GM18868 (cell line): ENCODE measurements at regions not wholly inside any gene's neighbourhood (a gene's known extent, or its start where the extent isn't known, plus 50 kb on each side); places are given as distances from the start of the nearest gene placed in this dataset.
"Not testable (repeated sequence)": the region's sequence is repeated elsewhere in the genome, so short reads cannot be mapped to it uniquely, and the experiment has no call there.

Experiments used
- ATAC-seq: cut with Tn5 transposase; IDR thresholded peaks from one replicate; pipeline ENCODE4 v1.9.1; 2021; ENCODE audit warnings: mild to moderate bottlenecking, moderate library complexity; ENCODE audit not compliant: unreplicated experiment

GRCh38 chr12:90619943-90620342 lies 335.0 kb downstream of the CCER1 start:
- no peak for ATAC-seq

- ATAC-seq, result no peak
Observed at GRCh38 chr12:90618586-90618985, 336.4 kb downstream of the CCER1 start.

- ATAC-seq, result peak; percentile 59
Observed at GRCh38 chr12:90611891-90612290, 343.1 kb downstream of the CCER1 start.

- ATAC-seq, result peak; percentile 8
Observed at GRCh38 chr12:90611048-90611447, 343.9 kb downstream of the CCER1 start.

GRCh38 chr12:90593596-90594295 lies 361.2 kb downstream of the CCER1 start:
- ATAC-seq, result no peak

- ATAC-seq, result no peak
Observed at GRCh38 chr12:90589956-90590355, 365.0 kb downstream of the CCER1 start.

GRCh38 chr12:90585640-90586304 lies 369.2 kb downstream of the CCER1 start:
- no peak for ATAC-seq

GRCh38 chr12:90576707-90577106 lies 378.3 kb downstream of the CCER1 start:
- no peak for ATAC-seq

GRCh38 chr12:90575995-90576394 lies 379.0 kb downstream of the CCER1 start:
- no peak for ATAC-seq

- no peak for ATAC-seq
Observed at GRCh38 chr12:90574676-90575075, 380.3 kb downstream of the CCER1 start.

GRCh38 chr12:90572778-90573177 lies 382.2 kb downstream of the CCER1 start:
- no peak for ATAC-seq

GRCh38 chr12:90569685-90570084 lies 385.3 kb downstream of the CCER1 start:
- ATAC-seq, result no peak

GRCh38 chr12:90562671-90563070 lies 392.3 kb downstream of the CCER1 start:
- no peak for ATAC-seq

- ATAC-seq, result no peak
Observed at GRCh38 chr12:90548595-90548994, 406.4 kb downstream of the CCER1 start.

- no peak for ATAC-seq
Observed at GRCh38 chr12:90546511-90546910, 408.5 kb downstream of the CCER1 start.

GRCh38 chr12:90543841-90544240 lies 411.1 kb downstream of the CCER1 start:
- no peak for ATAC-seq

- ATAC-seq, result no peak
Observed at GRCh38 chr12:90543374-90543773, 411.6 kb downstream of the CCER1 start.

- not testable (repeated sequence) for ATAC-seq
Observed at GRCh38 chr12:90542852-90543251, 412.1 kb downstream of the CCER1 start.

GRCh38 chr12:90533828-90534227 lies 421.1 kb downstream of the CCER1 start:
- ATAC-seq, result not testable (repeated sequence)

- no peak for ATAC-seq
Observed at GRCh38 chr12:90520002-90520734, 434.8 kb downstream of the CCER1 start.

- ATAC-seq, result peak; percentile 62
Observed at GRCh38 chr12:90519285-90519684, 435.7 kb downstream of the CCER1 start.
